HEK293T (cell line): ENCODE measurements at regions not wholly inside any gene's neighbourhood (a gene's known extent, or its start where the extent isn't known, plus 50 kb on each side); places are given as distances from the start of the nearest gene placed in this dataset.
A peak's percentile ranks its signal among the peaks of the same experiment; 100 is the strongest.

ENCODE experiments used
- CTCF ChIA-PET: fragments of 350-600 bp; formaldehyde crosslinking; extraction: SDS; loops from one replicate; lab custom pipeline; 2021; ENCODE audit warnings: antibody characterized with exemption, inconsistent platforms; lab: Yijun Ruan, JAX
- POLR2A ChIA-PET: fragments of 350-600 bp; formaldehyde crosslinking; extraction: SDS; loops from one replicate; lab custom pipeline; 2020; ENCODE audit warnings: antibody characterized with exemption, inconsistent platforms; lab: Yijun Ruan, JAX
- DNase-seq: peaks from one replicate; pipeline ENCODE4 v3.0.0; 2012; ENCODE audit warnings: mixed read lengths; ENCODE audit errors: extremely low spot score
- ARNT ChIP-seq: fragments of 450-650 bp; IDR thresholded peaks from 2 replicates; pipeline ENCODE4 v1.6.1; 2017; ENCODE audit warnings: mild to moderate bottlenecking
- BHLHE40 ChIP-seq: fragments of 450-650 bp; IDR thresholded peaks from 2 replicates; pipeline ENCODE4 v1.6.1; 2016; ENCODE audit warnings: mild to moderate bottlenecking, moderate library complexity, borderline replicate concordance
- CTBP1 ChIP-seq: fragments of 450-650 bp; IDR thresholded peaks from 2 replicates; pipeline ENCODE4 v1.6.1; 2016; ENCODE audit warnings: borderline replicate concordance
- ELF4 ChIP-seq: fragments of 450-650 bp; IDR thresholded peaks from 2 replicates; pipeline ENCODE4 v1.6.1; 2017; ENCODE audit warnings: antibody characterized with exemption
- FOXA1 ChIP-seq: fragments of 450-650 bp; IDR thresholded peaks from 2 replicates; pipeline ENCODE4 v1.6.1; 2016; ENCODE audit warnings: mild to moderate bottlenecking
- FOXK2 ChIP-seq: fragments of 450-650 bp; IDR thresholded peaks from 2 replicates; pipeline ENCODE4 v1.6.1; 2016; ENCODE audit warnings: mild to moderate bottlenecking
- FOXM1 ChIP-seq: fragments of 450-650 bp; IDR thresholded peaks from 2 replicates; pipeline ENCODE4 v1.6.1; 2017; ENCODE audit warnings: mild to moderate bottlenecking, borderline replicate concordance
- HDGF ChIP-seq: fragments of 450-650 bp; IDR thresholded peaks from 2 replicates; pipeline ENCODE4 v1.6.1; 2017; ENCODE audit warnings: antibody characterized with exemption, borderline replicate concordance
- L3MBTL2 ChIP-seq: fragments of 450-650 bp; conservative IDR thresholded peaks from 2 replicates; pipeline ENCODE4 v1.6.1; 2016; ENCODE audit warnings: mild to moderate bottlenecking
- LEF1 ChIP-seq: fragments of 450-650 bp; IDR thresholded peaks from 2 replicates; pipeline ENCODE4 v1.6.1; 2017; ENCODE audit warnings: mild to moderate bottlenecking, borderline replicate concordance
- NFRKB ChIP-seq: fragments of 450-650 bp; IDR thresholded peaks from 2 replicates; pipeline ENCODE4 v1.6.1; 2016; ENCODE audit warnings: mild to moderate bottlenecking, moderate library complexity
- SP1 ChIP-seq: fragments of 450-650 bp; IDR thresholded peaks from 2 replicates; pipeline ENCODE4 v1.6.1; 2017
- SUZ12 ChIP-seq: fragments of 450-650 bp; IDR thresholded peaks from 2 replicates; pipeline ENCODE4 v1.6.1; 2016; ENCODE audit warnings: mild to moderate bottlenecking
- TARDBP ChIP-seq: fragments of 450-650 bp; IDR thresholded peaks from 2 replicates; pipeline ENCODE4 v1.6.1; 2016
- ZNF384 ChIP-seq: fragments of 450-650 bp; IDR thresholded peaks from 2 replicates; pipeline ENCODE4 v1.6.1; 2016
- TF ChIP-seq, protein P1 (sequence below): fragments of 450-650 bp; IDR thresholded peaks from 2 replicates; pipeline ENCODE4 v1.6.1; 2016

DNA sequence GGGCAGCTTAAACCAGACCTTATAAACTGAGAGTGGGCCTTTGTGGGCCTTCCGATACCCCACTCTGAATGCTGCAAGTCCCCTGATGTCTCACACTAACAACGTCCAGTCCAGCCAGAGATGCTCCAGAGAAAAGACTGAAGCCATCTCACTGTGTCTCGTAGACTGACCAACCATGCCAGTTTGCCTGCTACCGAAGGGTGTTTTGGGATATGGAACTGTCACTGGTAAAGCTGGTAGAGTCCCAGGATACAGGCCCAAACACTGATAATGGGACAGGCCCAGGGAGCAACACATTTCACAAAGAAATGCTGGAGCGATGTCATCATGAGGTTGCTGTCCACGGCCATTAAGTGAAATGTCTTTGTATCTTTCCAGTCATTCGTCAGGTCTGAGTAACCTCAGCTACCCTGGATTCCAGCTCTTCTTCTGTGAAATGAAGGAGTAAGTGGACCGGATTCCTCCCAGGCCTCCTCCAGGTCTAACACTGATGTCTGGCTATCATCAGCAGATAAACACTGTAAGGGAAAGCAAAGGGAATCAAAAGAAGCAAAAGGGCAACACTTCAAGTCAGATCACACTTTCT is 81.6 kb downstream of the SLC5A7 start:
- POLR2A ChIA-PET = no interaction called here
- CTCF ChIA-PET = interaction anchor here (0.6 kb wide), 1 partner anchor 127 kb away, joined by 3 read pairs; no protein-coding TSS in a partner anchor

GRCh38 chr2:108069515-108070310 is 83.4 kb downstream of the SLC5A7 start:
- POLR2A ChIA-PET = no interaction called here

More for the DNA sequence above, 81.6 kb downstream of the SLC5A7 start:
- no peak for TF ChIP-seq SUZ12
- TF ChIP-seq ELF4 = no peak
- TF ChIP-seq NFRKB = no peak
- no peak for TF ChIP-seq FOXA1
- no peak for TF ChIP-seq SP1
- no peak for TF ChIP-seq L3MBTL2
- TF ChIP-seq ARNT = no peak
- no peak for TF ChIP-seq ZNF384
- no peak for TF ChIP-seq BHLHE40
- no peak for TF ChIP-seq HDGF
- TF ChIP-seq FOXK2 = no peak
- TF ChIP-seq, protein P1, sequence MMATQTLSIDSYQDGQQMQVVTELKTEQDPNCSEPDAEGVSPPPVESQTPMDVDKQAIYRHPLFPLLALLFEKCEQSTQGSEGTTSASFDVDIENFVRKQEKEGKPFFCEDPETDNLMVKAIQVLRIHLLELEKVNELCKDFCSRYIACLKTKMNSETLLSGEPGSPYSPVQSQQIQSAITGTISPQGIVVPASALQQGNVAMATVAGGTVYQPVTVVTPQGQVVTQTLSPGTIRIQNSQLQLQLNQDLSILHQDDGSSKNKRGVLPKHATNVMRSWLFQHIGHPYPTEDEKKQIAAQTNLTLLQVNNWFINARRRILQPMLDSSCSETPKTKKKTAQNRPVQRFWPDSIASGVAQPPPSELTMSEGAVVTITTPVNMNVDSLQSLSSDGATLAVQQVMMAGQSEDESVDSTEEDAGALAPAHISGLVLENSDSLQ = no peak
- DNase-seq = no peak

GRCh38 chr2:108073415-108074072 is 87.2 kb downstream of the SLC5A7 start:
- DNase-seq = no peak
- CTCF ChIA-PET = no interaction called here
- POLR2A ChIA-PET = no interaction called here
- TF ChIP-seq BHLHE40 = no peak
- no peak for TF ChIP-seq LEF1
- no peak for TF ChIP-seq NFRKB
- no peak for TF ChIP-seq ZNF384
- TF ChIP-seq FOXK2 = no peak
- TF ChIP-seq SUZ12 = no peak
- no peak for TF ChIP-seq SP1
- no peak for TF ChIP-seq ELF4
- no peak for TF ChIP-seq TARDBP
- no peak for TF ChIP-seq ARNT
- no peak for TF ChIP-seq FOXA1
- no peak for TF ChIP-seq HDGF

More at GRCh38 chr2:108069515-108070310, 83.4 kb downstream of the SLC5A7 start:
- DNase-seq = peak; percentile 27
- CTCF ChIA-PET = no interaction called here
- TF ChIP-seq FOXA1 (no peak), CTBP1 (no peak), ELF4 (no peak), LEF1 (no peak), HDGF (no peak), ARNT (no peak), BHLHE40 (no peak), SUZ12 (no peak), TARDBP (no peak), ZNF384 (no peak), L3MBTL2 (no peak), NFRKB (no peak), SP1 (no peak), FOXK2 (no peak), FOXM1 (no peak)
- TF ChIP-seq, protein P1 = no peak

GRCh38 chr2:108074150-108074549 is 87.8 kb downstream of the SLC5A7 start:
- ChIA-PET CTCF (no interaction called here), POLR2A (no interaction called here)
- TF ChIP-seq SP1 (no peak), SUZ12 (no peak), CTBP1 (no peak), ARNT (no peak), ZNF384 (no peak), NFRKB (no peak), LEF1 (no peak), BHLHE40 (no peak), HDGF (no peak)
- DNase-seq = no peak

- POLR2A ChIA-PET = no interaction called here
- CTCF ChIA-PET = interaction anchor here (1.0 kb wide), 1 partner anchor 95 kb away, joined by 3 read pairs; no protein-coding TSS in a partner anchor
- TF ChIP-seq FOXK2 (no peak), ARNT (no peak), ZNF384 (no peak), TARDBP (no peak), L3MBTL2 (no peak), NFRKB (no peak)
- no peak for DNase-seq
Observed at GRCh38 chr2:108074946-108075345, 88.6 kb downstream of the SLC5A7 start.

DNA sequence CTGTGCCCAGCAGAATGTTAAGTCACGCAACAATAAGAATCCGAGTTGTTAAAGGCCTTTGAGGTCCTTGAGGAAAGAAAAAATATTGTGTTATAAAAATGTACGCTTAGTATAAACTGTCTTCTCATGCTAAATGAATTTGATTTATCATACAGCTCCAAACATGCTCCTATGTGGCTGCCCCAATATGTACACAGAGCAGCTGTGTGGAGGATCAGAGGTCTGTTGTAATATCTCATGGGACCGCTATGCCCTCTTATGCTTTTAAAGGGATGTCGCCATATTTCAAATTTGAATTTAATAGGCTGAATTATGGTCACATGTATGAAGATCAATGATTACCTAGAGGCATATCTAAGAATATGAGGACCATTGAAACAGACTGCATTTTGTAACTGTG is 90.2 kb downstream of the SLC5A7 start:
- CTCF ChIA-PET = no interaction called here
- POLR2A ChIA-PET = no interaction called here
- TF ChIP-seq LEF1 (no peak), FOXK2 (no peak), HDGF (no peak)

More for the DNA sequence above, 90.2 kb downstream of the SLC5A7 start:
- no peak for DNase-seq
